ENCODE measurements at regions not wholly inside any gene's neighbourhood (a gene's known extent, or its start where the extent isn't known, plus 50 kb on each side); places are given as distances from the start of the nearest gene placed in this dataset.

DNA sequence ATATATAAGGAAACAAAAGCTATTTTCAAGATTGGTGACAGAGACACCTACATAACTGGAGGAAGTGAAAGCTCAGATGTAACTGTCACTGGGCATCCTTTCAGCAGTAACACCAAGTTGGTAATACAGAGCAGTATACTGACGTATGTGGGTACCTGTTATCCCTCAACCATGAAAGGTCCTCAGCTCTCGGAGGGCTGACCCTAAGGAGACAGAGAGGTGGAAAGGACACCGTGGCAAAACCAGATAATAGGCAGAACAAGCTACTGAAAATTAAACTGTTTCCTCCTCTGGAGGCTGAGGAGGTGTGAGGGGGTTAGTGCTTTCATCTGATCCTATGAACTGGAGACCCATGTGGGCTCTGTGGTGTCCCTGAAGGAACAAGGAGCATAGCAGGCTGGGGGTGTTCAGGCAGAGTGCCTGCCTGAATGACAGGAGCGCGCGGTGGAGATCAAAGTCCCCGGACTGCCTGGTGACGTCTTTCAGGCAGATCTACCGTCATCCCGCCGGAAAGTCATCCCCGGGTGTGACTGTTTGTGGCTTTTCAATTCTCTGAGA is 130.2 kb upstream of the FSTL4 start:
- Histone ChIP-seq H4K91ac (ENCODE audit: insufficient read length, low read depth, low read length) (no peak overlapping the region), H2BK120ac (ENCODE audit: low read depth, low read length, poor library complexity, severe bottlenecking) (no peak overlapping the region), H3K23ac (ENCODE audit: insufficient read length, low read depth, low read length) (no peak overlapping the region), H3K4me1 (ENCODE audit: insufficient read depth, low read length) (no peaks in the 10 kb centered on the region), H4K5ac (ENCODE audit: insufficient read length, low read depth, low read length) (no peak overlapping the region), H3K18ac (ENCODE audit: insufficient read length, low read depth, low read length) (no peak overlapping the region), H3T11ph (ENCODE audit: low read length) (no peak overlapping the region), H3K79me1 (ENCODE audit: insufficient read depth, low read depth, low read length, poor library complexity, severe bottlenecking) (no peaks in the 10 kb centered on the region), H3K27me3 (ENCODE audit: insufficient read depth, low read length) (no peaks in the 10 kb centered on the region), H3K27ac (ENCODE audit: insufficient read length, low read depth, low read length) (no peak overlapping the region), H2BK12ac (ENCODE audit: insufficient read length, low read depth, low read length) (no peak overlapping the region), H3K56ac (ENCODE audit: insufficient read length, low read depth, low read length) (no peak overlapping the region), H2BK5ac (ENCODE audit: insufficient read length, low read length) (no peak overlapping the region), H3K79me2 (ENCODE audit: insufficient read depth, low read length) (no peaks in the 10 kb centered on the region), H2BK20ac (ENCODE audit: low read depth, low read length, poor library complexity, severe bottlenecking) (no peak overlapping the region), H3K4ac (ENCODE audit: low read depth, low read length) (no peak overlapping the region), H4K8ac (replicated peaks; ENCODE audit: insufficient read length, low read depth, low read length) (no peak overlapping the region), H2AK5ac (ENCODE audit: insufficient read length, low read length) (no peak overlapping the region), H3K23me2 (ENCODE audit: insufficient read length, low read depth, low read length, poor library complexity, severe bottlenecking) (no peaks in the 10 kb centered on the region), H2AFZ (ENCODE audit: low read length) (no peak overlapping the region), H3K9ac (ENCODE audit: extremely low read depth, insufficient read length, low read length) (no peak overlapping the region), H3K4me2 (ENCODE audit: insufficient read depth, insufficient read length, low read length) (no peak overlapping the region), H3K9me3 (ENCODE audit: control insufficient read depth, low read depth, low read length) (no peaks in the 10 kb centered on the region), H4K20me1 (ENCODE audit: control insufficient read depth, insufficient read depth, insufficient read length) (no peaks in the 10 kb centered on the region), H2BK15ac (ENCODE audit: low read depth, low read length) (no peak overlapping the region), H3K14ac (ENCODE audit: insufficient read depth, low read length) (no peak overlapping the region)
- H3K36me3 Mint-ChIP-seq (ENCODE audit: insufficient read depth in 1 of 3, low read depth in 3 of 3) = no peaks in the 10 kb centered on the region; a peak in 1 of 7 replicates
- TF ChIP-seq, protein P1, sequence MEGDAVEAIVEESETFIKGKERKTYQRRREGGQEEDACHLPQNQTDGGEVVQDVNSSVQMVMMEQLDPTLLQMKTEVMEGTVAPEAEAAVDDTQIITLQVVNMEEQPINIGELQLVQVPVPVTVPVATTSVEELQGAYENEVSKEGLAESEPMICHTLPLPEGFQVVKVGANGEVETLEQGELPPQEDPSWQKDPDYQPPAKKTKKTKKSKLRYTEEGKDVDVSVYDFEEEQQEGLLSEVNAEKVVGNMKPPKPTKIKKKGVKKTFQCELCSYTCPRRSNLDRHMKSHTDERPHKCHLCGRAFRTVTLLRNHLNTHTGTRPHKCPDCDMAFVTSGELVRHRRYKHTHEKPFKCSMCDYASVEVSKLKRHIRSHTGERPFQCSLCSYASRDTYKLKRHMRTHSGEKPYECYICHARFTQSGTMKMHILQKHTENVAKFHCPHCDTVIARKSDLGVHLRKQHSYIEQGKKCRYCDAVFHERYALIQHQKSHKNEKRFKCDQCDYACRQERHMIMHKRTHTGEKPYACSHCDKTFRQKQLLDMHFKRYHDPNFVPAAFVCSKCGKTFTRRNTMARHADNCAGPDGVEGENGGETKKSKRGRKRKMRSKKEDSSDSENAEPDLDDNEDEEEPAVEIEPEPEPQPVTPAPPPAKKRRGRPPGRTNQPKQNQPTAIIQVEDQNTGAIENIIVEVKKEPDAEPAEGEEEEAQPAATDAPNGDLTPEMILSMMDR (conservative IDR thresholded peaks at IDR 0.05) = no peak
- H3K9me3 Mint-ChIP-seq = no peaks in the 10 kb centered on the region; a peak in 2 of 5 replicates
- no peak for DNase-seq
- H3K4me1 Mint-ChIP-seq = 0 out of 4 replicates have a peak, but pooled peaks cover 0 to 2% of the 10 kb centered on the region in 2 experiments
- H3K4me3 Mint-ChIP-seq = no peak overlapping the region
- peaks cover 6% of the 10 kb centered on the region for H3K27me3 Mint-ChIP-seq (ENCODE audit: low read depth)
- H3K27ac Mint-ChIP-seq = no peak overlapping the region
- no CpG with 5 or more reads among the region's 12 CpGs for WGBS (ENCODE audit: extremely low coverage, insufficient read length, low lambda C conversion rate)
